Cardiac fibroblast (primary cell): ENCODE measurements at regions not wholly inside any gene's neighbourhood (a gene's known extent, or its start where the extent isn't known, plus 50 kb on each side); places are given as distances from the start of the nearest gene placed in this dataset.

Source experiments
- DNase-seq, 2 donors: peaks; one replicate each; pipeline versions ENCODE4 v3.0.0 to v3.0.0-alpha.2; 2010; ENCODE audit warnings: low read depth in 2 of 2
- H3K4me3 ChIP-seq, 2 donors: replicated peaks in 1 of 2; 1 replicate in 1 of 2; 2 replicates in 1 of 2; pipeline ENCODE4 v1.5.1; 2011; ENCODE audit warnings: low read depth in 2 of 2, low read length in 2 of 2, mild to moderate bottlenecking in 2 of 2, moderate library complexity in 1 of 2
- CTCF ChIP-seq: IDR thresholded peaks from one replicate; pipeline ENCODE4 v1.5.1; 2011; ENCODE audit warnings: low read depth, mild to moderate bottlenecking, low read length, inconsistent platforms

- no peak overlapping the region for H3K4me3 ChIP-seq
- TF ChIP-seq CTCF = peak; percentile 7
- DNase-seq = peak in 1 of 2 donors; percentile 17
These were observed 51.0 kb upstream of the EGFLAM start for GRCh38 chr5:38207343-38207742.

DNA sequence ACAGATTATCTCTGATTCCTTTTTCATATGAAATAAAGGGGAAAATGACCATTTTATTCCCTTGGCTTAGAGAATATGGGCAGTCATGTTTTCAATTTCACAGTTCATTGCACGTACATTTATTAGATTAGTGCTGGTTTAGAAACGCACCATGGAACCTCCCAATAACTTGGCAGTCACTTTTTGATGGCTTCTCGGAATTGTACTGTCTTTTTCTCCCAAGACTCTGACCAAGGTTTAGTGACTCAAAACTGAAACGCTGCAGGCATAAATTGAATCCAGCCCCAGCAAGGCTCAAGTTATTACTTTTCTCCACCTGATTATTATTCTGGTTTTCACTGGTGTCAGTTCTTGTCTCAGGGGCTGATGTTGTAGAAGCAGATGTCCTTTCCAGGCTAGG, 55.6 kb upstream of the EGFLAM start:
- no peak for TF ChIP-seq CTCF
- DNase-seq = no peak
- H3K4me3 ChIP-seq = no peak overlapping the region

DNA sequence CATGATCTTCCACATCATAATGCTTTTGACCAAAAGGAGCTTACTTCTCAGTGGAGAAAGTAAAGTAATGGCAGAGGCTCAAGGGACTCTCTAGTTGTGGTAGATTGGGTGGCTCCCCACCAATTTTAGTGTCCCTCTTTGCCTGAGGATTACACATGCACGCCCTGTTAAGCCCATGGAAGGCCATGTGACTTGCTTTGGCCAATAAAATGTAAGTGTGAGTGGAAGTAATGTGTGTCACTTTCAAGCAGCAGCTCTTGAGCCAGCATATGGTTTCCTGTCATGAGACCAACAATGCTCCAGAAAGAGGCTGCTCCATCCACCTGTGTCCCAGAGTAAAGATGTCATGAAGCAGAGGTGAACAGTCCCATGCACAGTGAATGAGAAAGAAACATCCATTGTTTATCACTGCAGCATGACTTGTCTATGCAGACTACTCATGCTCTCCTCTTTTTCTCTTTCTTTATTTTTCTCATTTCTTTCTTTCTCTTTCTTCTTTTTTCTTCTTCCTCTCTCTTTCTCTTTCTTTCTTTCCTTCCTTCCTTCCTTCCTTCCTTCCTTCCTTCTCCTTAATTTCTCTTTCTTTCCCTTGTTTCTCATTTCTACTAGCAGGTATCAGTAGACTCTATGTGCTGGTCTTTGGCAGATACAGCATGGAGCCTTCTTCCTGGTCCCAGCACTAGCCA, 57.3 kb upstream of the EGFLAM start:
- no peak for TF ChIP-seq CTCF
- DNase-seq = no peak
- H3K4me3 ChIP-seq = no peak overlapping the region

DNA sequence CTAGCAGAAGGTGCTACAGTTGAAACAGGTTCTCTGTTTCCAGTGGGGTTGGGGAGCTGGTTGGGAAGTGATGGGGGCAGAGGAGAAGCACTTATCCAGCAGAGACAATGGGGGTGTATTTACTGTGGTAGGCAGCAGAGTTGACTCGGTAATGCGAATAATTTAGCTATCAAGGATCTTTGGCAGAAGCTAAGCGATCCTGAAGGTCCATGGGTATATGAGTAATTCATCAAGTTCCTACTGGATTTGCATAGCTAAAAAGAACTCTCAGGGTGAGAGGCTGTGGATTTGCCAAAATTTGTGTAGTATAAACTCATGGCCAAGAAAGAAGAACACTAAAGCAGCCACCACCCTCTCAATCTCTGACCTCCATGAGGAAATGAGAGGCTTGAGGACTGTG, 61.2 kb upstream of the EGFLAM start:
- no peak for TF ChIP-seq CTCF
- no peak for DNase-seq
- no peak overlapping the region for H3K4me3 ChIP-seq

DNA sequence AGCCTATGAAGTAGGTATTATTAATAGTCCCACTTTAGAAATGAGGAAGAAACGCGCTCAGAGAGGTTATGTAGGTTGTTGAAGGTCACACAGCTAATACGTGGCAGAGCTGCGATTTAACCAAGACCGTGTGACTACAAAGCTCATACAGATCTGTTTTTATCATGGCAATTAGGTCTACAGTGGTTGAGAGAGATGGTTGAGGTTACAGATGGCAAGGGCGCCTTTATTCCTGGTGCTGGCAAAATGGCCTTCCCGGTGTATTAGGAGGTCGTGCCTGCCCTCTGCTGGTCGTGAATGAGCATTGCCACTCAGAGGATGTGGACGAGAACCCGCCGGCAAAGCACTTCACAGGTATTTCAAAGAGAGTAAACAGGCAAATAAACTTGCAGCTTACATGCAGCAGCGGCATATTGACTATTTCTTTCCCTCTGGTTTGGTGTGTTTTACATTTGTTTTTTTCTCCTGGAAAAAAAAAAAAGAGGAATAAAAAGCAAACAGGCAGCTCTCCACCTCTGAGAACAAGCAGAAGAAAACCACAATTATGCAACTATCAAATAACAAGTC, 65.3 kb upstream of the EGFLAM start:
- peak; percentile 85 for TF ChIP-seq CTCF
- H3K4me3 ChIP-seq = no peak overlapping the region
- peak; percentile 74 to 81 for DNase-seq

- no peak overlapping the region for H3K4me3 ChIP-seq
- DNase-seq = no peak
- no peak for TF ChIP-seq CTCF
These were observed 66.7 kb upstream of the EGFLAM start for GRCh38 chr5:38191693-38192092.

DNA sequence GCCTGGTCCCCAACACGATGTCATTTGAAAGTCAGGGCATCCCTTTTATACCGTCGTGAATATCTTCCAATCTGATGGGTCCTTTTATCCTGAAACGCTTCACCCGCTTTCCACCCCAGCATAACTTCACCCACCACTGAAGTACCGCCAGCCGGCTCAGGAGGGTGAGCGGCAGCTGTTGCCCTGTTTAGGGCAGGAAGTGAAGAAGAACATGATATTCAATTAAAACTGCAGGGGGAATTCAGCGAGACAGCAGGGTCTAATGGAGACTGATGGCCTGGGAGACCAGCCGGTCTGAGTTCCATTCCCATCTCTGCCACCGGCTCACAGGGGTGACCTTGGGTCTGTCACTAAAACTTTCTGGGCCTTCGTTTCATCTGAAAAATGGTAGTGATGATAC, 68.2 kb upstream of the EGFLAM start:
- TF ChIP-seq CTCF = no peak

More for the DNA sequence above, 68.2 kb upstream of the EGFLAM start:
- H3K4me3 ChIP-seq = no peak overlapping the region
- DNase-seq = no peak
